ENCODE measurements at regions not wholly inside any gene's neighbourhood (a gene's known extent, or its start where the extent isn't known, plus 50 kb on each side); places are given as distances from the start of the nearest gene placed in this dataset.

GRCh38 chr3:30069056-30069455 is 537.3 kb upstream of the TGFBR2 start:
- H3K4me2 ChIP-seq (ENCODE audit: low read length), result no peak overlapping the region
- no peaks in the 10 kb centered on the region for H3K9me2 ChIP-seq (ENCODE audit: insufficient read depth, low read length)
- no peak overlapping the region for H3K9ac ChIP-seq (ENCODE audit: low read length)
- no peak overlapping the region for H2AFZ ChIP-seq (ENCODE audit: low read depth, low read length)
- no peaks in the 10 kb centered on the region for H3K36me3 ChIP-seq (ENCODE audit: insufficient read depth, low read length)
- no peaks in the 10 kb centered on the region for H3K27me3 ChIP-seq (ENCODE audit: insufficient read depth, low read depth, low read length)
- H4K20me1 ChIP-seq (ENCODE audit: insufficient read depth), result no peaks in the 10 kb centered on the region
- H3K79me2 ChIP-seq (replicated peaks; ENCODE audit: insufficient read depth, low read length), result no peaks in the 10 kb centered on the region
- TF ChIP-seq EZH2 (IDR thresholded peaks at IDR 0.05; ENCODE audit: borderline replicate concordance, insufficient read depth, low read length, poor library complexity, severe bottlenecking) (no peak), POLR2AphosphoS5 (IDR thresholded peaks at IDR 0.05) (no peak), RAD21 (conservative IDR thresholded peaks at IDR 0.05) (no peak), SMC3 (conservative IDR thresholded peaks at IDR 0.05; ENCODE audit: poor library complexity) (no peak), CTCF (IDR thresholded peaks at IDR 0.05; ENCODE audit: poor library complexity, severe bottlenecking) (no peak), REST (IDR thresholded peaks at IDR 0.05; ENCODE audit: borderline replicate concordance) (no peak), MXI1 (conservative IDR thresholded peaks at IDR 0.05; ENCODE audit: poor library complexity, severe bottlenecking) (no peak), EP300 (conservative IDR thresholded peaks at IDR 0.05; ENCODE audit: poor library complexity, severe bottlenecking) (no peak), TAF1 (IDR thresholded peaks at IDR 0.05; ENCODE audit: low read depth) (no peak)
- H3F3A ChIP-seq (ENCODE audit: insufficient read depth, low read length, poor library complexity, severe bottlenecking), result no peaks in the 10 kb centered on the region
- no peak overlapping the region for H3K27ac ChIP-seq (ENCODE audit: low read length)
- no peaks in the 10 kb centered on the region for H3K9me3 ChIP-seq (ENCODE audit: low read length)
- no peak overlapping the region for H3K4me3 ChIP-seq (ENCODE audit: low read length)

GRCh38 chr3:30073040-30073439 is 533.4 kb upstream of the TGFBR2 start:
- no peaks in the 10 kb centered on the region for H3F3A ChIP-seq (ENCODE audit: insufficient read depth, low read length, poor library complexity, severe bottlenecking)
- TF ChIP-seq SMC3 (conservative IDR thresholded peaks at IDR 0.05; ENCODE audit: poor library complexity) (no peak), RAD21 (conservative IDR thresholded peaks at IDR 0.05) (no peak), CTCF (IDR thresholded peaks at IDR 0.05; ENCODE audit: poor library complexity, severe bottlenecking) (no peak), REST (IDR thresholded peaks at IDR 0.05; ENCODE audit: borderline replicate concordance) (no peak), MXI1 (conservative IDR thresholded peaks at IDR 0.05; ENCODE audit: poor library complexity, severe bottlenecking) (no peak), EP300 (conservative IDR thresholded peaks at IDR 0.05; ENCODE audit: poor library complexity, severe bottlenecking) (peak; percentile 97), TAF1 (IDR thresholded peaks at IDR 0.05; ENCODE audit: low read depth) (no peak), POLR2AphosphoS5 (IDR thresholded peaks at IDR 0.05) (peak; percentile 82), EZH2 (IDR thresholded peaks at IDR 0.05; ENCODE audit: borderline replicate concordance, insufficient read depth, low read length, poor library complexity, severe bottlenecking) (no peak)
- H3K27ac ChIP-seq (ENCODE audit: low read length), result no peak overlapping the region

More at GRCh38 chr3:30073040-30073439, 533.4 kb upstream of the TGFBR2 start:
- Histone ChIP-seq H3K4me3 (ENCODE audit: low read length) (no peak overlapping the region), H3K9me2 (ENCODE audit: insufficient read depth, low read length) (no peaks in the 10 kb centered on the region), H3K36me3 (ENCODE audit: insufficient read depth, low read length) (no peaks in the 10 kb centered on the region), H3K27me3 (ENCODE audit: insufficient read depth, low read depth, low read length) (no peaks in the 10 kb centered on the region), H2AFZ (ENCODE audit: low read depth, low read length) (no peak overlapping the region), H3K4me2 (ENCODE audit: low read length) (no peak overlapping the region), H3K9ac (ENCODE audit: low read length) (no peak overlapping the region), H3K79me2 (replicated peaks; ENCODE audit: insufficient read depth, low read length) (no peaks in the 10 kb centered on the region), H3K9me3 (ENCODE audit: low read length) (no peaks in the 10 kb centered on the region), H4K20me1 (ENCODE audit: insufficient read depth) (no peaks in the 10 kb centered on the region)

Measured in neural cell (in vitro differentiated cells).